Colonic mucosa (tissue), 4 donors: ENCODE measurements at regions not wholly inside any gene's neighbourhood (a gene's known extent, or its start where the extent isn't known, plus 50 kb on each side); places are given as distances from the start of the nearest gene placed in this dataset.

Experiments used
- DNase-seq: peaks from one replicate; pipeline ENCODE4 v3.0.0-alpha.2; 2020
- H3K27ac ChIP-seq: fragments of 200-600 bp; one replicate; pipeline ENCODE4 v1.8.0; 2021
- H3K27me3 ChIP-seq: fragments of 200-600 bp; one replicate; pipeline ENCODE4 v1.8.0; 2021
- H3K36me3 ChIP-seq: fragments of 200-600 bp; one replicate; pipeline ENCODE4 v1.8.0; 2021
- H3K4me1 ChIP-seq: fragments of 200-600 bp; one replicate; pipeline ENCODE4 v1.8.0; 2021; ENCODE audit warnings: mild to moderate bottlenecking
- H3K4me3 ChIP-seq: fragments of 200-600 bp; one replicate; pipeline ENCODE4 v1.8.0; 2021
- H3K9ac ChIP-seq, 2 donors: one replicate each; pipeline ENCODE4 v1.7.0; 2013; ENCODE audit warnings: control low read depth in 2 of 2, low read depth in 2 of 2, low read length in 2 of 2
- H3K9me3 ChIP-seq: fragments of 200-600 bp; one replicate; pipeline ENCODE4 v1.8.0; 2021
- CTCF ChIP-seq: fragments of 200-600 bp; IDR thresholded peaks from one replicate; pipeline ENCODE4 v1.8.0; 2022; ENCODE audit warnings: antibody characterized with exemption, mild to moderate bottlenecking
- intact Hi-C: fragments of 100-400 bp; cut with DNase I; formaldehyde crosslinking; loops from one replicate; pipeline ENCODE4 v1.14.1; 2022
- donor health status: healthy.
- donor health status: DM: no; HTN: no; CAD: no.
- donor health status: DM: no; HTN: no; CAD: no.

DNA sequence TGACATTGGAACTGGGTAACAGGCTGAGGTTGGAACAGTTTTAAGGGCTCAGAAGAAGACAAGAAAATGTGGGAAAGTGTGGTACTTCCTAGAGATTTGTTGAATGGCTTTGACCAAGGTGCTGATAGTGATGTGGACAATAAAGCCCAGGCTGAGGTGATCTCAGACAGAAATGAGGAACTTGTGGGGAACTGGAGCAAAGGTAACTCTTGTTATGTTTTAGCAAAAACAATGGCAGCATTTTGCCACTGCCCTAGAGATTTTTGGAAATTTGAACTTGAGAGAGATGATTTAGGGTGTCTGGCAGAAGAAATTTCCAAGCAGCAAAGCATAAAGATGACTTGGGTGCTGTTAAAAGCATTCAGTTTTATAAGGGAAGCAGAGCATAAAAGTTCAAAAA, 474.7 kb upstream of the ADGRB3 start:
- H3K4me1 ChIP-seq = no peaks in the 10 kb centered on the region
- no peaks in the 10 kb centered on the region for H3K27me3 ChIP-seq
- H3K9ac ChIP-seq = no peak overlapping the region
- intact Hi-C loops = no loop called here
- H3K9me3 ChIP-seq = no peaks in the 10 kb centered on the region
- no peaks in the 10 kb centered on the region for H3K36me3 ChIP-seq
- no peak for TF ChIP-seq CTCF
- H3K27ac ChIP-seq = no peak overlapping the region
- DNase-seq = no peak
- H3K4me3 ChIP-seq = no peak overlapping the region

DNA sequence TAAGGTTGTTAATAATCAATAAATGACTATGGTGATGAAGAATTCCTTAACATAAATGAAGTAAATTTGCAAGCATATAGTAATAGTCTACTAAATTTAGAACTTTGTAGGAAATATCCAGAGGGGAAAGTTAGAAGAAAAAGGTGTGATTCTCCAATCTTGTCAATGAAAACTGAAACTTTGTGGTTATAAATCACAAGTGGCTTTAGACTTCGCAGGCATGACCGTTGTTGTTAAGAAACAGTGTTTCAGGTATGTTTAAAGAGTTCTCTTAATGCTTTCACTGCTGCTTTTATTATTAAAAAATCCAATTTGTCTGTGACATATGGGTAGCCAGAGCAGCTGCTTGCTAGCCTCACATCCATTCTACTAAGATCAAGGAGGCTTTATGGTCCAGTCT, 475.6 kb upstream of the ADGRB3 start:
- H3K9me3 ChIP-seq = no peaks in the 10 kb centered on the region
- no peaks in the 10 kb centered on the region for H3K4me1 ChIP-seq
- TF ChIP-seq CTCF = no peak
- H3K4me3 ChIP-seq = no peak overlapping the region
- H3K9ac ChIP-seq = no peak overlapping the region
- intact Hi-C loops = no loop called here
- H3K36me3 ChIP-seq = no peaks in the 10 kb centered on the region
- DNase-seq = no peak
- no peaks in the 10 kb centered on the region for H3K27me3 ChIP-seq
- no peak overlapping the region for H3K27ac ChIP-seq

DNA sequence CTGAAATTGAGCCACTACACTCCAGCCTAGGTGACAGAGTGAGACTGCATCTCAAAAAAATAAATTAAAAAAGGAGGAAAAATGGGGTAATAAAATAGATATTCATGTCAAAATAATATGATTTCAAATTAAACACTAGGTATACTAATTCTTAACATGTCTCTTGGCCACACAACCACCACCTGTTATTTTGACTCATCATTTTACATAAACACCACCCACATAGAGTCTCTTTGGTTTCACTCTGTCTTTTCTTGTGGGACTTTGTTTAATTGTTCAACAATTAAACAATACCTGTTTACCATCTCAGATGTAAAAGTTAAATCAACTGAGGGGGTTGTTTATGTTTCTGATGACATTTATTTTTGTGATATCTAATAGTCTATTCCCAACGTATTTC, 476.8 kb upstream of the ADGRB3 start:
- no peaks in the 10 kb centered on the region for H3K4me1 ChIP-seq
- no peak overlapping the region for H3K9ac ChIP-seq
- DNase-seq = no peak
- H3K36me3 ChIP-seq = no peaks in the 10 kb centered on the region
- no peaks in the 10 kb centered on the region for H3K27me3 ChIP-seq
- H3K4me3 ChIP-seq = no peak overlapping the region
- TF ChIP-seq CTCF = no peak
- no peak overlapping the region for H3K27ac ChIP-seq
- intact Hi-C loops = no loop called here
- H3K9me3 ChIP-seq = no peaks in the 10 kb centered on the region

DNA sequence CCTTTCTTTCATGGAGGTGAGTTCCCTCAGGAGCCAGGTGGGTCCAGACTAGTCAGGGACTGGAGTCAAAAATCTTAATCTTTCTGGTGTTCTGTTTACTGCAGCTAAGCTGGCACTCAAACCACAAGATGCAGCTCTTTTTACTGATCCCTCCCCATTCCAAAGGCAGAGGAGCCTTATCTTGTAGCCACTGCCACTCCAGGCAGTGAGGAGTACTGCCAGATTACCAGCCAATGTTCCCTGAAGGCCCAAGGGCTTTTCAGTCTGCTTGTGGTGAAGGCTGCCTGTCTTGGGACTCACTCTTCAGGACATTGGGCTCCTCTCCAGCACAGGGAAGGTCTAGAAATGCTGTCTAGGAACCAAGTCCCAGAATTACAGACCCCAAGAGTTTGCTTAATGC, 490.4 kb upstream of the ADGRB3 start:
- no peak for TF ChIP-seq CTCF
- Histone ChIP-seq H3K4me3 (no peak overlapping the region), H3K27ac (no peak overlapping the region), H3K27me3 (no peaks in the 10 kb centered on the region), H3K9me3 (no peaks in the 10 kb centered on the region), H3K4me1 (no peaks in the 10 kb centered on the region), H3K9ac (no peak overlapping the region), H3K36me3 (no peaks in the 10 kb centered on the region)
- intact Hi-C loops = no loop called here
- DNase-seq = no peak

DNA sequence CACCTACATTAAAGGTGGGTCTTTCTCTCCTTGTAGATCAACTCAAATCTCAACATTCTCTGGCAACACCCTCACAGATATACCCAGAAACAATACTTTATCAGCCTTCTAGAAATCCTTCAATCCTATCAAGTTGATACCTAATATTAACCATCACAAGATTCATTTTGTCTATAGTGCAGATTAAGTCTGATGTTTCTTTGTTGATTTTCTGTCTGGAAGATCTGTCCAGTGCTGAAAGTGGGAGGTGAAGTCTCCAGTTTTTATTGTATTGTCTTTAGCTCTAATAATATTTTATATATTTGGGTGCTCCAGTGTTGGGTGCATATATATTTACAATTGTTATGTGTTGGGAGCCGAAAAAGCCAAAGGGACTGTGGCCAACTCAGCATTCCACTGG, 493.9 kb upstream of the ADGRB3 start:
- Histone ChIP-seq H3K9me3 (no peaks in the 10 kb centered on the region), H3K27me3 (no peaks in the 10 kb centered on the region), H3K9ac (no peak overlapping the region), H3K36me3 (no peaks in the 10 kb centered on the region), H3K27ac (no peak overlapping the region), H3K4me3 (no peak overlapping the region), H3K4me1 (no peaks in the 10 kb centered on the region)
- intact Hi-C loops = no loop called here
- DNase-seq = no peak
- TF ChIP-seq CTCF = no peak

GRCh38 chr6:68139130-68139529, 496.0 kb upstream of the ADGRB3 start:
- no peak overlapping the region for H3K27ac ChIP-seq
- TF ChIP-seq CTCF = no peak
- no peak overlapping the region for H3K4me3 ChIP-seq
- H3K36me3 ChIP-seq = no peaks in the 10 kb centered on the region
- H3K9ac ChIP-seq = no peak overlapping the region
- DNase-seq = no peak
- H3K9me3 ChIP-seq = no peaks in the 10 kb centered on the region
- intact Hi-C loops = no loop called here
- no peaks in the 10 kb centered on the region for H3K27me3 ChIP-seq
- H3K4me1 ChIP-seq = no peaks in the 10 kb centered on the region
